HG02610 (cell line): ENCODE measurements at regions not wholly inside any gene's neighbourhood (a gene's known extent, or its start where the extent isn't known, plus 50 kb on each side); places are given as distances from the start of the nearest gene placed in this dataset.

ENCODE experiments used
- ATAC-seq: cut with Tn5 transposase; IDR thresholded peaks from one replicate; pipeline ENCODE4 v1.9.1; 2021; ENCODE audit warnings: mild to moderate bottlenecking, moderate library complexity; ENCODE audit not compliant: unreplicated experiment

DNA sequence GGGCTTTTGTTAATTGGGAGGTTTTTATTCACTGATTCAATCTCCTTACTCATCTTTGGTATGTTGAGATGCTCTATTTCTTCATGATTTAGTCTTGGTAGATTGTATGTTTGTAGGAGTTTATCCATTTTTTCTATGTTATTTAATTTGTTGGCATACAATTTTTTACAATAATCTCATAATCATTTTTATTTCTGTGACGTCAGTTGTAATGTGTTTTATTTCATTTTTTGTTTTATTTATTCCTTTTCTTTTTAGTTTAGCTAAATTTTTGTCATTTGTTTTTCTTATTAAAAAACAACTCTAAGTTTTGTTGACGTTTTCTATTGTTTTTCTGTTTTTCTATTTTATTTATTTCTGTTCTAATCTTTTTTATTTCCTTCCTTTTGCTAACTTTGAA lies 389.8 kb downstream of the HS3ST3B1 start:
- ATAC-seq, result no peak

DNA sequence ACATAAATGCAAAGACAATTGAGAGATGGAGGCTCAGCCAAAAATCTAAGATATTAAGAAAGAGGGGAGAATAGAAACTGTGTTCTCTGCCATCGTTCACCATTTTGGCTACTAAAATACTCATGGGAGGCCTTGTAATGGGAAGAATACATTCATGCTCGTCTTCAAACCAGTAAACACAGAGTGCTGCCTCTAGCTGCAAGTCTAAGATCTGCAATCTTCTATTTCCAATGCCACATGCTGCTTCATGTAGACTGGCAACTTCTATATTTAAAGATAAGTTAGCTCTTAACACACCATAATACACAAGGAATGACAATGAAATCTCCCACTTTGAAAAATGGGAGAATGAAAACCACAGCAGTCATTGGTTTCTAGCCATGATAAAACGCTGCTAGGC lies 387.3 kb downstream of the HS3ST3B1 start:
- no peak for ATAC-seq

DNA sequence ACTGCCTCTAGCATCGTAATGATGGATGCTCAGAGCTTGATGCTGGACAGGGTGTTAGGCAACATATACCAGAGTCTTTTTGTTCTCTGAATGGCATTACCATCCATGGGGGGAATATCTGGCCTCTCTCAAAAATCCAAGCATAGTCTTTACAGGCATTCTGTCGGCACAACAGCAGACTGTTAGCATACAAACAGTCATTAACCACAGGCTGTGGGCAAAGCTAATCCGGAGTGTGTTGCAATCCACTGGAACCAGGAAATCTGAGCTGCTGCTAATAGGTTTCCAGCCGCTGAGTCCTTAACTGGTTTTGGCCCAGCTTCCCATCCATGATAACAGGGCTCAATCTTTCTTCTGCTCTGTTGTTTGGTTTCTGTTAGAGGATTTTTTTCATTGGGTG lies 371.9 kb downstream of the HS3ST3B1 start:
- no peak for ATAC-seq

DNA sequence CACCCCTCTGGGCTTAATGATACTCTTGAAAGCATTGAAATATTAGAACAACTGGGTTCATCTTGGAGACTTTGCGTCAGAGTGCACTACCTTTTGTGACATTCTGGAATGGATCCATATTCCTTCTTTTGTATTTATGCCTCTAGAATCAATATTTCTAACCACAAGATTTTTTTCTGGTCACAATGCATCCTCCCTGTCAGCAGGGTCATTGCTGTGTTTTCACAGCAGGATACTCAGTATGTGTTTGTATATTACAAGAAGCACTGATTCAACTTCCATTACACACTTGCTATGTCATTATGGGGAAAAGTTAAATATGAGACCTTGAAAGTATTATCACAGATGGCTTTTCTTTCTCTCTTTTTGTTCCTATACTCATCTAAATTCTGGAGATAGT lies 370.0 kb downstream of the HS3ST3B1 start:
- ATAC-seq, result no peak

DNA sequence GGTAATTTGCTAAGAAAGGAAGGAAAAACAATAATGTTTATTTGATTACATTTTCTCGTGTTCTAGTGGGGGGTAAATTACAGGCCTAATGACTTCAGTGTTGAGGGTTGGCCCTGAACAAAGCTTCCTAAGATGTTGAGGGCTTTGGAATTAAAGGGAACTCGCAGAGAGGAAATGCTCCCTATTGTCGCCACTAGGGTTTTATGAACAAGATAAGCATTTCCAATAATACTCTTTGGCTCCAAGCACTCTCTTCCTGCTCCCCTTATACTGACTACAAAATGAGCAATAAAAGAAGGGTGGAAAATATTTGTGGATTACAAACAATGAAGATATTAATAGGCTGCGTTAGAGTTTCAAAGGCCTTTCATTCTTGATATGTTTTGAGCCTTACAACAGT lies 363.6 kb downstream of the HS3ST3B1 start:
- ATAC-seq, result no peak

DNA sequence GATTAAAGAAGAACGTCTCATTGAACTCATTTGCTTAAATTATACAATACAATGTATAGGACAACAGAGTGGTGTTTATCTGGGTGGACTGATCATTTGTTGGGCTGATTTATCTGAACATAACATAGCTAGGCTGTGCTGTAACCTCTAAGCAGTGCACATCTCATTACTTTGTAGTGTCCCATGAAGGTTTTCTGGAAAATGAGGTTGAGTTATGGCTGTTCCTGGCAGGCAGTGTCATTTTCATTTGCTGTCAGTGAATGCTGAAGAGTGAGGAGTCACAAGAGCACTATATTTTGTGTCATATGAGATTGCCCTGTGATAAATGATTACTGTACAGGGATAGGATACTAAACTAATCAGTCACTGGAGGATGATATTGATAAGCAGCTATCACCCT lies 340.2 kb downstream of the HS3ST3B1 start:
- no peak for ATAC-seq

DNA sequence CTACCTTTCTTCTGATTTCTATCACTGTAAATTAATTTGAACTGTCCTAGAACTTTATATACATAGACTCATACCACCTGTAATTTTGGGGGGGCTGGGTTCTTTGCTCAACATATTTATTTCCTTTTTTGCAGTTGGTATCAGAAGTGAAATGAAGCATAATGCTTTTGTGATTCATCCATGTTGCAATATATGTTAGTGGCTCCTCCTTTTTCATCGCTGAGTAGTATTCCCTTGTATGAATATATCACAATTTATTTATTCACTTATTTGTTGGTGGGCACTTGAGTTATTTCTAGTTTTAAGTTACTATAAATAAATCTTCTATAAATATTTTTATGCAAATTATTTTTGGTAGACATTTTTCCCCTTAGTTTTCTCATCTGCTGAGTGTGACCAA lies 336.4 kb downstream of the HS3ST3B1 start:
- ATAC-seq, result no peak

DNA sequence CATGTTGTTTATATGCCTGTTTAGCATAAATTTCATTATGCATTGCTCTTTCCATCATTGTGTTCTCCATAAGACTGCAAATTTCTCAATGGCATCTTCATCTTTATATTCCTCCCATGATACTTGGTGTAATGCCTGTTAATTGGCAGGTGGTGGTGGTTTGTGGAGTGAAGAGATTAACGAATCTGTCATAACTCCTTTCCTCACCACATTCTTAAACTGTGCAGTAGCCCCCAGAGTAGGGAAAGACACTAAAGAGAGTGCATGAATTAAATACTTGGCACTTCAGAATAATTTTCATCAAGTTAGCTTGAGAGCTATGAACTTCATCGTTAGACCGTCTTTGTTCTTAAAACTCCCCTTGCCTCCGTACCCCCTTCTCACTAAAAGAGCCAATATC lies 329.7 kb downstream of the HS3ST3B1 start:
- ATAC-seq, result no peak

DNA sequence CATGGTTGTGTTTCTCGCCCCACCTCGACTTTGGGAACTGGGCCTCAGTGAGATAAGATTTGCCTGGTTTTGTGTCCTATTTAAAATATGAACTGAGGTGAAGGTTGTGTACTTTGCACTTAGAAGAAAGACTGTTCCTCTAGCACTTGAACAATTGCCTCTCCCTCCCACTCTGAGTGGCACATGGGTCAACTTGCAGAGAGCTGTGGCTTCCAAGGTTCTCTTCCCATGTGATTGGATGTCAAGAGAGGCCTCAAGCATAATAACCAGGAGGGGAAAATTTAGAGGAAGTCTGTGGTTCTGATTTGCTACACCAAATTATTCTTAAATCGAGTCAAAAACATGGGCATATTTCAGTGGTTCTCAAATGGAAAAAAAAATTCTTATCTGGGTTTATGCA lies 329.2 kb downstream of the HS3ST3B1 start:
- ATAC-seq, result no peak

DNA sequence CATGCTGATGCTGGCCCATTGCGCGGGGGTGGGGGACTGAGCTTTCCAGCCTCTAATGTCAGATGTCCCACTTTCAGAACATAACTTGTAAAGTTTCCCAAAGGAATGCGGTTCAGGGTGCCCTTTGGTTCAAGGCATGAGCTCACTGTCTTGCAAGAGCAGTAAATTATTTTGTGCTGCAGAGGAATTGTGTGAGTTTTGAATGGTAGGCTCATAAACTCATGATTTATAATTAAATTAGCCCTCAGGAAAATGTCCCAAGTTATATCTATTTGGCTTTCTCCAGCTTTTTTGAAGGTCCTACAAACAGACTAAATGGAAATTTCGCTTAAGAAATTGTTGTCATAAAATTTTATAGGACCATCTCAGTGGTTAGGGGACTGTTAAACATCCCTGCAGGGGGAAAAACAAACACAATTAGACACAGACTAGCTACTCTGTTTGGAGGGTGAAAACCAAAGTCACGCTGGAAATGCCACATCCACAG lies 321.8 kb downstream of the HS3ST3B1 start:
- no peak for ATAC-seq

DNA sequence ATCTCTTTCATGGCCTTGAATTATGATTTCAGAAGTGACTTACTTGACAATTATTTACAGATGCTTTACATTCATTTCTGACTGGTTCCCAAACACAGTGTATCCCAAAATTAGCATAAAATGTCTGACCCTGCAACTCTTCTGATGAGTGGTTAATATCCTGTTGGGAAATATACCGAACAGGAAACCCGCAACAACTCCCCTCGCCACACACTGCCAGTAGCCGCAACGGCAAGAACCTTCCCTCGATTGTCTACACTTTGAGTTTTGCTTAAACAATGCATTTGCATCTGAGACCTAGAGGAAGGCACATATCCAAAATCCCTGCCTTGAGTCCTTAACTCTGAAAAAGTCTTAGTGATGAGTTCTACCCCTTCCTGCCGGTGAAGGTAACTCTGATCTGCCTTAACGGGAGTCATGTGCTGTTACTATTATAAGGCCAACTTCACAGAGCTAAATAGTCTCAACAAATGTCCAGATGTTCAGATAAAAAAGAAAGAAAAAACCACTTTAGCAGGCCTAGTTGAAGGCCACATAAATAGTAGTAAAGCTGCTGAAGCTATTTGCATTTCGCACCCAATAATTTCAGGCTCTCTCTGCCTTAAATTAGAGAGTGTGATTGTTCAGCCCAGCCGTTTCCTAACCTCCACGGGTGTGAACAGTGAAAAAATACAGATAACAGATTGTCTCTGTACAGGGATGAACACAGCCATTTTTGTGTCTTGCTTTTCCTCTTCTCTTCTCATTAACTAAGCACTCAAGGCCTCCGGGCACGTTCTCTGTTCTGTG lies 321.1 kb downstream of the HS3ST3B1 start:
- no peak for ATAC-seq

DNA sequence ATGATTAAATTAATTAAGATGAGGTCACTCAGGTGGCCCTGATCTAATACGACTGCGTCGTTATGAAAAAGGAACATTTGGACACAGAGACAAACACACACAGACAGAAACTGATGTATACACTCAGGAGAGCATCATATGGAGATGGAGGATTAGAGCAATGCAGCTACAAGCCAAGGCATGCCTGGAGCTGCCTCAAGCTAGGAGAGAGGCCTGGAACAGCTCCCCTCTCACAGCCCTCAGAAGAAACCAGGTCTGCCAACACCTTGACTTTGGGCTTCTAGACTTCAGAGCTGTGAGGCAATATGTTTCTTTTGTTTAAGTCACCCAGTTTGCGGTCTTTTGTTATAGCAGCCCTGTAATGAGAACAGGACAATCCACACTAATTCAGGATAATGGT lies 318.9 kb downstream of the HS3ST3B1 start:
- no peak for ATAC-seq

DNA sequence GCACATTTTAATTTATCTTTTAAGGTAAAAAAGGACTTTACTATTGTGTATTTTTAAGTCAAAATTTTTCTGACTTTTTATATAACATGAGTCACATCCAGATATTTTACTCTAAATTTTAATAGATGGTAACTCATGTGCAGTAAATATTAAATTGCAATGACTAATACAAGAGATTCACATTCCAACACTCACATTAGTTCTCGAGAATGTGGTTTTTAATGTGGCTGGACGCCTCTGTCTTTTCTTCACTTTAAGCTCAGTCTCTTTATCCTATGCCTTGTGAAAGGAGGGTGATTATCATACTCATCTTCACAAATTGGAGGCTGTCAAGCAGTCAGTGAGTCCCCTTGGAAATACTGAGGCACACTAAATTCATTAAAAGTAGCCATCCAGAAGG lies 315.6 kb downstream of the HS3ST3B1 start:
- no peak for ATAC-seq

DNA sequence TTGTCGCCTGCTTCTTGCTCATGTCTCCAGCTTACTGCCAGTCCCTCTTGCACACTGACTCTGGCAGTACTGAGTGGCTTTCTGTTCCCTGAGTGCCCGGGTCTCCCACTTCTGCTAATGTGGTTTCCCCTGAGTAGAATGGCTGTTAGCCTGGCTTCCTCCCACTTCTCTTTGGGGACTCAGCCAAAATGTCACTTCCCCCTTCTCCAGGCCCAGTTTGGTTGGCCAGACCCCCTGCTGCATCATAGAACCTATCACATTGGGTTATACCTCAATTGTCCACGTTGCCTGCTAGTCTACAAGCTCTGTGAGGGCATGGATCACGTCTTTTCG lies 304.4 kb downstream of the HS3ST3B1 start:
- ATAC-seq, result no peak

DNA sequence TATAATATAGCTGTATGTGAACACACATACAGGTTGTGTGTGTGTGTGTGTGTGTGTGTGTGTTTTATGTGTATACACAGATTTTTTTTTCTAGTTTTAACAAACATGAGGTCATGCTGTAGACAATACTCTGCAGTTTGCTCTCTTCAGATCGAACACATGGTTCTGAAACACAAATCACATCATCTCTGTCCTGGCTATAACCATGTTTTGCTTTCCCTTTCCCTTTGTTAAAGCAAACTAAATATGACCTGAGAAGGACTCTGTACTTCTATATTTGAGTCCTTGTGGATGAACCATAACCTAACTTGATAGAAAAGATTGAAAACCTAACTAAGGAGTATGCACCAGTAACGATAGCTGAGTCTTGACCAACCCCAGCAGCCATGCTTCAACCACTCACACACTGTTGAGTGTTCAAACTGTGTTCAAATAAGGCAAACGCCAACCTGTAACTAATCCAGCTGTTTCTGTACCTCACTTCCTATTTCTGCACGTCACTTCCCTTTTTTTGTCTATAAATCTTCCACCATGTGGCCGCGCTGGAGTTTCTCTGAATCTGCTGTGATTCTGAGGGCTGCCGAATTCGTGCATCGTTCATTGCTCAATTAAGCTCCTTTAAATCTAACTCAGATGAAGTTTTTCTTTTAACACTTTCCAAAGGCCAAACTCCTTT lies 303.8 kb downstream of the HS3ST3B1 start:
- no peak for ATAC-seq

DNA sequence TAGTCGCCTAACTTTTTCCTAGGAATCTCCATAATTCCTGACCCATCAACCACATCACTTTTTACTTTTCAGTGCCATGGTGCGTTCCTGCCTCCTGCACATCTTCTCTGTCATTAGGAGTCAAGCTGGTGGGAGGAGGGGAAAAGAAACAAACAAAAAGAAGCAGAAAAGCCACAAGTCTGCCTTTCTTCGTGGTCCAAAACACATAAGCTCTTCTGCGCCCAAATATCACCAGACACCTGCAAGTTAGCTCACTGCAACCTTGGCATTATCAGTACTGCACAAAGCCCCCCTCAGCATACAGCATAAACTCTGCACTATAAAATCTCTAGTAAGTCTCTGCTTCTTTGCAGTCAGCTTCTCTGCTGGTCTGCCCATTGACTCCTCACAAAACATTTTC lies 295.3 kb downstream of the HS3ST3B1 start:
- no peak for ATAC-seq

DNA sequence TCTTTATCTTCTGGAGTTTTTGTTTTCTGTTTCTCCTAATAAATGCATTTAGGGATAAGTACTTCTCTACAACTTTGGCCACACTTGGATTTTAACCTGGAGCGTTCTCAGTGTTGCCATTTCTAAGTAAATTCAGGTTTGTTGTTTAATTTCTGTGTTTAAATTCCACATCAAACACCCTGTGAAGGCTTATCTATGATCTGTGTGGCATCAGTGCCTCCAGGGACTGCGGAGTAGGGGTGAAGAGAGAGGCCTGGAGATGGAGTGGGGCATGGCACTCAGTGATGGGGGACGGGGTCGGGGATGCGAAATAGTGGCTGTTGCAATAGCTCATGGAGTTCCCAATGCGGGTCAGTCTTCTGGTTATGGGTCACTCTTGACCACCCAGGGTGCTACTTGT lies 294.8 kb downstream of the HS3ST3B1 start:
- no peak for ATAC-seq

DNA sequence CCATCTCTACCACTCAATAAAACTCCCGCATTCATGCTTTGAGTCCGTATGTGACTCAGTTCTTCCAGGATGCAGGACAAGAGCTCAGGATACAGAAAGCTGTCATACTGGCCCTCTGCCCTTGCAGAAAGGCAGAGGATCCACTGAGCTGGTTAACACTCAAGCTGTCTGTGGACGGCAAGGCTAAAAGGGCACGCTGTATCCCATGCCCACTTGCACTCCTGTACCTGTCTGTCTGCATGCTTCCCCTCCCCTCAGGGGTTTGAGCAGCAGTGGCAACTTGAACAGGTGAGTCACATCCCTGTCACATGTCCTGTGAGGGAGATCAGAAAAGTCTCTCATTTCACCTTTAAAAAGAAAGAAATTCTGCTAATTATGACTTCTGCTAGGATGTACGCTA lies 293.8 kb downstream of the HS3ST3B1 start:
- no peak for ATAC-seq

DNA sequence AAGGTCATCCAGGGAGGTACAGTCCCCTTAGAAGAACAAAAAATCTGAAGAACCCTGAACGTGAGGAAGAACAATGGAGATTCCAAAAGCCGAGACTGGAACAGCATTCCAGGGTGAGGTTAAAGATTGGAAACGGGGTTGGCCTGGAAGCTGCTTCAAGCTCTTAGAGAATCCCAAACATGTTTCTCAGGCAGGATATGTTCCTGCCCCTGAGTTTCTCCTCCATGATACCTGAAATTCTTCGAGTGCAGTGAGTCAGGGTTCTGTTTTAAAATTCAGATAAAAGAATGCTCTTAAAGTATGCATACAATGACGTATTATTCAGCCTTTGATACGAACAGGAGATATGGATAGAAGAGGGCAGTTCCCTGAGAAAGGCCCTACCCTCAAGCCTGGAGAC lies 293.1 kb downstream of the HS3ST3B1 start:
- no peak for ATAC-seq

DNA sequence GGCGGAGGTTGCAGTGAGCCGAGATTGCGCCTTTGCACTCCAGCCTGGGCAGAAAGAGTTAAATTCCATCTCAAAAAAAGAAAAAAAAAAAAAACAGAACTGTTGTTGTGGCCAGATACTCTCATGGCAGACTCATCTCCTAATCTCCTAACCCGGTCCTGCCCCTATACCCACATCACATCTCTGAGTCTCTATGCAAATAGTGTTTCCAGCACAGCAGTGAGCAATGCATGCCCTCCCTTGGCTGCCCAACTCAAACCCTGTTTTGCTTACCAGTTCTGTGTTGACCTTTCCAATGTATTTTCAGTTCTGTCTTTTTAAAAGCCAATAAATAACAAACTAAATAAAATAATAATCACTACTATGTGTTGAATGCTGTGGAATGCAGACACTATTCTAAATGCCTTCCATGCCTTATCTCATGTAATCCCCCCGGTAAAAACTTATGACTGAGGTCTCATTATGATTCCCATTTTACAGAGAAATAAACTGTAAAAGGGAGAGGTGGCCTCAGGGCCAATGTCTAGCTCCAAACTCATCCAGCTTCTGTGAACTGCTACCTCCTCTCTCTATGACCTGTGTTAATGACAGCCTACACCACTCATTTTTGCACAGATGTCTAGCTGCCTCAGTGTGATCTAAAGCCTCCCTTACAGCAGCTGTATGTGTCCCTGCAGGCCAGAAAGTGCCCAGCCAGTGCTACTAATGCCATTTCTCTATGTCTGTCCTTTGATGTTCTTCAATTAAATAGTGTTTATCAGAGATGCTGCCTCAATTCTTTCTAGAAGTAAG lies 289.8 kb downstream of the HS3ST3B1 start:
- ATAC-seq, result no peak

DNA sequence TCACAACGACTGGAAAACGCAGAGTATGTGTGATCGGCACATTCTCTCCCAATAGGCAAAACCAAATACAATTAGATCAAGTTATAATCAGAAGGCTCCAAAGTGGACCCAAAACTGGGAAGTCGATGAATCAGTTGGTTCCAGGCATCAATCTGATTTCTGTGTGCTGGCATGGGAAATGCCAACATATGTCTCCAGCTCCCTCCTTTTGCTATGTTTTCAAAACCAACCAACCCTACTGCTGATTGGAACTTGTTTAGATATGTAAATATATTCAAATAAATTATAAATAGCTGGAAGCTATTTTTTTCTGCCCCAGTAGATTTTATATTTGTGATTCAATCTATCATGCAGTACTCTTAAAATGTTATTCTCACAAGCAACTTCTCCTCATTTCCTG lies 284.2 kb downstream of the HS3ST3B1 start:
- ATAC-seq, result no peak

DNA sequence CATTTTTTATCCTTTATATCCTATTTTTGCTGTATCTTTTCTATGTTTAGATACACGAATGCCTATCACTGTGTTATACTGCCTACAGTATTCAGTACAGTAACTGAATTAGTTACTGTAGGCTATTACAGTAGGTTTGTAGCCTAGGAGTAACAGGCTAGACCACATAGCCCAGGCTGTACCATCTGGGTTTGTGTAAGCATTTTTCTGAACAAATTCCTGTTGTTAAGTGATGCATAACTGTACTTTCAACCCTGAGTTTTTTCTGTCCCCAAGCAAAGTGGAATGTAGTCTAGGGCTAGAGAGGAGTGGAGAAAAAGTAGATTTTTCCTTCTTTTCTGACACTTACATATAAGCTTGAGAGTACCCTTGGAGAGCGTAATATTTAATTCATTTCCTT lies 282.1 kb downstream of the HS3ST3B1 start:
- ATAC-seq, result no peak
